ENCODE measurements at regions not wholly inside any gene's neighbourhood (a gene's known extent, or its start where the extent isn't known, plus 50 kb on each side); places are given as distances from the start of the nearest gene placed in this dataset.
A peak's percentile ranks its signal among the peaks of the same experiment; 100 is the strongest.

DNA sequence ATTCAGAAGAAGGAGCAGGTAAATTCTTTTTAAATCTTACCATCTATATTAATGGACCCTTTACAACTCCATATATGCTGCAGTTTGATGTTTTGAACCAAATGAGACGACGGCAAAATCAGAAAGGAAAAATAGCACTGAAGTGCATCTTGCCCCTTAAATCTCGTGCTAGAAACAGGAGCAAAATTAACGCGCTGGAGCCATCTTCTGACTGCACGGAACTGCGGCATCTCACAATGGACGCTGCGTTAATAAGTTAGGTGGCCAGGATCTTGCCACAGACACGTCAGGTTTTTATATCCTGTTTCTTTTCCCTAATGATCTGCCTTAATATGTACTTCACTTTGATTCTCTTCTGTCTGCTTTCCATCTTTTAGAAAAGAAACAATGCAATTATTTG, 354.5 kb downstream of the TFEC start:
- TF ChIP-seq, protein P1, sequence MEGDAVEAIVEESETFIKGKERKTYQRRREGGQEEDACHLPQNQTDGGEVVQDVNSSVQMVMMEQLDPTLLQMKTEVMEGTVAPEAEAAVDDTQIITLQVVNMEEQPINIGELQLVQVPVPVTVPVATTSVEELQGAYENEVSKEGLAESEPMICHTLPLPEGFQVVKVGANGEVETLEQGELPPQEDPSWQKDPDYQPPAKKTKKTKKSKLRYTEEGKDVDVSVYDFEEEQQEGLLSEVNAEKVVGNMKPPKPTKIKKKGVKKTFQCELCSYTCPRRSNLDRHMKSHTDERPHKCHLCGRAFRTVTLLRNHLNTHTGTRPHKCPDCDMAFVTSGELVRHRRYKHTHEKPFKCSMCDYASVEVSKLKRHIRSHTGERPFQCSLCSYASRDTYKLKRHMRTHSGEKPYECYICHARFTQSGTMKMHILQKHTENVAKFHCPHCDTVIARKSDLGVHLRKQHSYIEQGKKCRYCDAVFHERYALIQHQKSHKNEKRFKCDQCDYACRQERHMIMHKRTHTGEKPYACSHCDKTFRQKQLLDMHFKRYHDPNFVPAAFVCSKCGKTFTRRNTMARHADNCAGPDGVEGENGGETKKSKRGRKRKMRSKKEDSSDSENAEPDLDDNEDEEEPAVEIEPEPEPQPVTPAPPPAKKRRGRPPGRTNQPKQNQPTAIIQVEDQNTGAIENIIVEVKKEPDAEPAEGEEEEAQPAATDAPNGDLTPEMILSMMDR (IDR thresholded peaks at IDR 0.05; ENCODE audit: poor library complexity, severe bottlenecking), result peak; percentile 66
- TF ChIP-seq POLR2AphosphoS5 (IDR thresholded peaks at IDR 0.05), result no peak
- TF ChIP-seq MXI1 (conservative IDR thresholded peaks at IDR 0.05; ENCODE audit: poor library complexity, severe bottlenecking), result no peak
- peak; percentile 71 for TF ChIP-seq SMC3 (conservative IDR thresholded peaks at IDR 0.05; ENCODE audit: poor library complexity)
- no peak for TF ChIP-seq EZH2 (IDR thresholded peaks at IDR 0.05; ENCODE audit: borderline replicate concordance, insufficient read depth, low read length, poor library complexity, severe bottlenecking)
- peak; percentile 76 for TF ChIP-seq RAD21 (conservative IDR thresholded peaks at IDR 0.05)
- no peak for TF ChIP-seq TAF1 (IDR thresholded peaks at IDR 0.05; ENCODE audit: low read depth)

Data from neural cell (in vitro differentiated cells).